HG03135 (cell line): ENCODE measurements at regions not wholly inside any gene's neighbourhood (a gene's known extent, or its start where the extent isn't known, plus 50 kb on each side); places are given as distances from the start of the nearest gene placed in this dataset.
"Not testable (repeated sequence)": the region's sequence is repeated elsewhere in the genome, so short reads cannot be mapped to it uniquely, and the experiment has no call there.

ENCODE experiments used
- ATAC-seq: cut with Tn5 transposase; IDR thresholded peaks from one replicate; pipeline ENCODE4 v1.9.1; 2021; ENCODE audit warnings: mild to moderate bottlenecking, moderate library complexity; ENCODE audit not compliant: unreplicated experiment

DNA sequence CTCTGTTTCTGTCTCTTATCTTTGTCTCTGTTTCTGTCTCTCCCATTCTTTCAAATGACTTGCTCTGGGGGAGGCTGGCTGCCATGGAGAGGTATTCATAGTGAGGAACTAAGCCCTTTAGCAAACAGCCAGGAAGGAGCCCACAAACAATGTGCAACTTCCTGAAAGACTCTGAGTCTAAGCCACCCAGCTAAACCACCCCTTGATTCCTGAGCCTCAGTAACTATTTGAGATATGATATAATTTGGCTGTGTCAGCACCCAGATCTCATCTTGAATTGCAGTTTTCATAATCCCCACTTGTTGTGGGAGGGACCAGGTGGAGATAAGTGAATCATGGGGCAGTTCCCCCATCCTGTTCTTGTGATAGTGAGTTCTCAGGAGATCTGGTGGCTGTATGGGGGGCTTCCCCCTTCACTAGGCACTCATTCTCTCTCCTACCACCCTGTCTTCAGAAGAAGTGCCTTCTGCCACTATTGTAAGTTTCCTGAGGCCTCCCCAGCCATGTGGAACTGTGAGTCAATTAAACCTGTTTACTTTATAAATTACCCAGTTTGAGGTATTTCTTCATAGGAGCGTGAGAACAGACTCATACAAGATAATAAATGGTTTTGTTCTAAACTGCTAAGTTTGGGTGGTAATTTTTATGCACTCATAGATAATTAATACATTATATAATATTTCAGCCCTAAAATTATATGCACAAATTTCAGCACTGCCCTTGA lies 121.2 kb upstream of the FOXP2 start:
- ATAC-seq = no peak

DNA sequence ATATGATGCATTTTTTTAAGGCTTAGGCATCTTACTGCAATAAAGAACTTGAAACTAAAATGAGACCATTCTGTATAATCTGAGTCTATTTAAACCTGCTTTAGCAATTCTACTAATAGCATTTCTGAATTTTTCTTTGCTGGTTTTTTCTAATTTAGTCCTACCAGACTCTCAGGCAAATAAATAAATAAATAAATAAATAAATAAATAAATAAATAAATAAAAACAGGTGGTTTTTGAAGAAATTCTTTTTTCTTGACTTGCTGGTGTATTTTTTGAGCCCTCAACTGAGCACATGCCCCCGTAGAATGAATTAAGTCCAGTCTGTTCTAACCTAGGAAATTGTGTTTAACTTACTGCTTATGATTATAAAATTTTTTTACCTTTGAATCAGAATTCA lies 134.7 kb upstream of the FOXP2 start:
- ATAC-seq = no peak

DNA sequence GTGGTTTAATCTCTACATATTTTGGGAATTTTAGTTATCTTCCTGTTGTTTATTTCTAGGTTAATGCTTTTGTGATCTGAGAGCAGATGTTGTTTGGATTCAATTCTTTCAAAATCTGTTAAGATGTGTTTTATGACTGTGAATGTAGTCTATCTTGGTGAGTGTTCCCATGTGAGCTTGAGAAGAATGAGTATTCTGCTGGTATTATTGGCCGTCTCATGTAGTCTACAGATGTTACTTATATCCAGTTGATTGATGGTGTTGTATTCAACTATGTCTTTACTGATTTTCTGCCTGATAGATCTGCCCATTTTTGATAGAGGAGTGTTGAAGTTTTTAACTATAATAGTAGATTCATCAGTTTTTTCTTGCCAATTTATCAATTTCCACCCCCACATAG lies 141.4 kb upstream of the FOXP2 start:
- no peak for ATAC-seq

DNA sequence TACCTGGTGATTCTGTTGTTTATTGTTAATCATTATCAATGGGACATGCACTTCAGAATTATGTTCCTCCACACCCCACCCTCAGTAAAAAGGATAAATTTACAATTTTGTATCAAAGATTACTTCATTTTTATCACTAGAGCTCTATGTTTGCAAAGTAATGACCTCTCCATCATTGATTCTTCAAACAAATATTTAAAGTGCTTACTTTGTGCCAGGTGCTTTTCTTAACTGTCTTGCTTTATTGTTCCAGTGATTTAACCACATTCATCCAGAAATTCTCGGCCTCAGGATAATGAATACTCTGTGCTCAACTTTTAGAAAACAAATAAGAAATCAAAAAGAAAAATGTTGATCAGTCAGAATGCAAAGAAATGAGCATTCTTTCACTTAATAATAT lies 144.9 kb upstream of the FOXP2 start:
- no peak for ATAC-seq

DNA sequence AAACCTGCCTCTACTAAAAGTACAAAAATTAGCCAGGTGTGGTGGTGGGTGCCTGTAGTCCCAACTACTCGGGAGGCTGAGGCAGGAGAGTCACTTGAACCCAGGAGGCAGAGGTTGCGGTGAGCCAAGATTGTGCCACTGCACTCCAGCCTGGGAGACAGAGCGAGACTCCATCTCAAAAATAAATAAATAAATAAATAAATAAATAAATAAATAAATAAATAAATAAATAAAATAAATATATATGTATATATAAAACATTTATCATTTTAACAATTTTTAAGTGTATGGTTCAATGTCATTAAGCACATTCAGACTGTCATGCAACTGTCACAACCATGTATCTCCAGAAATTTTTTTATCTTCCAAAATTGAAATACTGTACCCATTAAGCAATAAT lies 147.1 kb upstream of the FOXP2 start:
- not testable (repeated sequence) for ATAC-seq

DNA sequence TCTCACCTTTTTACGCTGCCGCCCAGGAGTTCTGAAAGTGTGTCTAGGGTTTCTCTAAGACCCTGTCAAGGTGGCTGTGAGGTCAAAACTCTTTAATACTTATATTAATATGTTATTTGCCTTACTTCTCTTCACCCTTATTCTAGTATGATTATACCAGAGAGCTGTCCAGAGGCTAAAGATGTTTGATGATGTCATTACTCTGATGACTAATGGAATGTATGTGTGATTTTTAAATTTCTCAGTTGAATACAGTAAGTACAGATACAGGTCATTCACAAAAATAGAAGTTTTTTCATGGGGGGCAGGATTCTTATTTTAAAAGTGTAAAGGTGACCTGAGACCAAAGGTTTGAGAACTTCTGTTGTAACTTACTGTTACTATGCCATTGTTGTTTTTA lies 150.6 kb upstream of the FOXP2 start:
- ATAC-seq = no peak

- no peak for ATAC-seq
Measured at GRCh38 chr7:114263219-114263618, 151.4 kb upstream of the FOXP2 start.

DNA sequence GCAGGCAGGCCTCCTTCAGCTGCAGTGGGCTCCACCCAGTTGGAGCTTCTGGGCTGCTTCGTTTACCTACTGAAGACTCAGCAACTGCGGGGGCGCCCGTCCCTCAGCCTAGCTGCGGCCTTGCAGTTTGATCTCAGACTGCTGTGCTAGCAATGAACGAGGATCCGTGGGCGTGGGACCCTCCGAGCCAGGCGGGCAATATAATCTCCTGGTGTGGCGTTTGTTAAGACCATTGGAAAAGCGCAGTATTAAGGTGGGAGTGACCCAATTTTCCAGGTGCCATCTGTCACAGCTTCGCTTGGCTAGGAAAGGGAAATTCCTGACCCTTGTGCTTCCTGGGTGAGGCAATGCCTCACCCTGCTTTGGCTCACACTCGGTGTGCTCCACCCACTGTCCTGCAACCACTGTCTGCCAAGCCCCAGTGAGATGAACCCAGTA lies 159.2 kb upstream of the FOXP2 start:
- no peak for ATAC-seq

DNA sequence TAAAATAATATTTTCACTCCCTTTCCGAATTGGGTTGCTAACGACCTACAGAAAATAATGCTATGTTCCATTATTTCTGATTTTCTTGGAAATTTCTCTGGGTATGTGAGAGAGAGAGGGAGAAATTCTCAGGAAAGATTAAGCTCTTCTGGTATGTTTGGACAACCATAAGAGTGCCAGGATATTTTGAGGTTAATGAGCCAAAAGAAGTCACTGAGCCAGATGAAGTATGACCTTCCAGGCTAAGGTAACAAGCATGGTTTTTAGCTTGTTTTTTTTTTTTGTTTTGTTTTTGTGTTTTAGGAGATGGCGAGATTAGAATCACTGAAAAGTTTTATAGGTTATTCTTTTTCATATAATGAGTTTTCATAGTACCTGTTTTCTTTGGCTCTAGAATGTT lies 171.0 kb upstream of the FOXP2 start:
- ATAC-seq = no peak

GRCh38 chr7:114242992-114243507 lies 171.6 kb upstream of the FOXP2 start:
- no peak for ATAC-seq

DNA sequence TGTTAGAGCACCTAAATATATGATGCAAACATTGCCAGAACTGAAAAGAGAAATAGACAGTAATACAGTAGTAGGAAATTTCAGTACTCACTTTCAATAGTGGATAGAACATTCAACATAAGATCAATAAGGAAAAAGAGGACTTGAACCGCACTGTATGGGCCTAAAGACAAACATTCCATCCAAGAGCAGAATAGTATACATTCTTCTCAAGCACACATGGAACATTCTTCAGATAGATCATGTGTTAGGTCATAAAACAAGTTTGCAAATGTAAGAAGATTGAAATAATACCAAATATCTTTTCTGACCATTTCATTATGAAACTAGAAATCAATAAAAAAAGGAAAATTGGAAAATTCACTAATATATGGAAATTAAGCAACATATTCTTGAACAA lies 185.4 kb upstream of the FOXP2 start:
- ATAC-seq = no peak

GRCh38 chr7:114225784-114226183 lies 188.8 kb upstream of the FOXP2 start:
- ATAC-seq = no peak

DNA sequence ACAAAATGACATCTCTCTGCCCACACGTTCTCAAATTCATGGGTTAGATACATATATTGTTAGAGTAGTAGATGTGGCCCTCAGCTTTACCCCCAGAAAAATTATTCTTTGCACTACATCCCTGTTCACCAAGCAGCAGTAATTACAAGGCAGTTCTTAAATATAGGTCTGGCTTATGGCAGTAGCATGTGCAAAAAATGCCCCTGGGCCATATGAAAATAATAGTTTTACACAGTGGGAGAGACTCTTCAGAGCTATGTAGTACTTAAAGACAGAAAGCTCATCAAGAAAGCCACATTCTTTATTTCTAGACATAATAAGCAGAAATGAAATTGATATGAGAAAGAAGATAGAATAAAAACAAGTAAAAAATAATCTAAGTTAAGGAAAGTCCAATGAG lies 196.3 kb upstream of the FOXP2 start:
- ATAC-seq = no peak

DNA sequence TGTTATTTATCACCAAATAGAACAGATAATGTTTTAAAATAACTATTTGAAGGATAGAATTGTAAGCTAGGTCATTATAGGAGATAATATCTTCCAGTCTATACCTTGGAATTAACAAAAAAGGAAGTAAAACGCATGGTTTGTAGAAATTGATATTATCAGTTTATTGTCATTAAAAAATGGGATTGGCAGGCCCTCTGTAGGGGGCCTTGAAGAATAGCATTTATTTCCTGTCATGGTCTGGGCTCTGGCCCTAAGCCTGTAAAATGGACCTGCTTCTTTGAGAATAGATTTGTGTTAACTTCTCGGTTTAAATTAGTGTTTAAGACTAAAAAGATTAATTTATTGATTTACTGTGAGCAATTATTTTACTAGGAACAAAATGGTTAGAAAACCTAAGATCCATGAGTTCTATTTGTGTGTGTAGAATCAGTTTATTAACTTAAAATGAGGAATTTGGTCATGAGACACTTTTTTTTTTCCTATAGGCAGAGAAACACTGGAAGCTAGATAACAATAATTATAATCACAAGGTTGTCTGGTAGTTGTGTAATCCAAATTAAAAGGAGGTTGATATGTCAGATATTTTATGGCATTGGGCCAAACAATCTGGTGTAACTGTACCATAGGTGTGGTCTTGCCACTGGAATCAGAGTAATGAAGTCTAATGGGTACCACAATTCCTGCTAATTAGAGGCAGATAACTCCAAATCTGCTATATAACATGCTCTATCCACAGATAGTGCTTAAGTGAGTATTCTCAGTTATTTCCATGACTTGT lies 197.4 kb upstream of the FOXP2 start:
- ATAC-seq = no peak

GRCh38 chr7:114214466-114214865 lies 200.1 kb upstream of the FOXP2 start:
- no peak for ATAC-seq

DNA sequence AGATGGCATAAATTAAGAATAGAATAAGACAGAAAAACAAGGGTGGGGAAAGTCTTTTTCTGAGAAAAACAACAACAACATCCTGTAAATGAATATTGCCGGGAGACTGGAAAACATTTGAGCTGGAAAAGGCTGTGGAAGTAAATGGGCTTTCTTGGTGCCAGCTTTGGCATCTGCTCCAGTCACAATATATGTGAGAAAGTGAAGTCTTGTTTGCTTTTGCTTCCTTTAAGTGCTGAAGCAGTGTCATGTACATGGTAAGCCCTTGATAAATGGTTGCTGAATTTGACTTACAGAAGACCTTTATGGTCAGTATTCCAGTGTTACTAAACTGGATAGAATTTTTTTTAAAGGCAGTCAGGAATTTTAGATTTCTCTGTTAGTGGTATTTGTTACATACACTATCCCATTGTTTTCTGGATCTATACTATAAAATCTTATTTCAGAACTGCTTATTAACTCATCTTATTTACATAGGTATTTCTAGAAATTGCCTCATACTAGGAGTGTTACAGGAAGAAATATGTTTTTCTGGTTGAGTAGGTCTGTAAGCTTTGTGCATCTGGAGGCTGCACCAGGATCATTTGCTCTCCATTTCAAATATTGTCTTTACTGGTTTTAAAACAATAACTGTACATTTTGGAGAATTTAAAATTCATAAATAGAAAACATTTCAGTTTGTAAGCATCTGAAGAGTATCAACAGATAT lies 201.7 kb upstream of the FOXP2 start:
- ATAC-seq = no peak

GRCh38 chr7:114209968-114210367 lies 204.6 kb upstream of the FOXP2 start:
- no peak for ATAC-seq

GRCh38 chr7:114206688-114207087 lies 207.9 kb upstream of the FOXP2 start:
- no peak for ATAC-seq

DNA sequence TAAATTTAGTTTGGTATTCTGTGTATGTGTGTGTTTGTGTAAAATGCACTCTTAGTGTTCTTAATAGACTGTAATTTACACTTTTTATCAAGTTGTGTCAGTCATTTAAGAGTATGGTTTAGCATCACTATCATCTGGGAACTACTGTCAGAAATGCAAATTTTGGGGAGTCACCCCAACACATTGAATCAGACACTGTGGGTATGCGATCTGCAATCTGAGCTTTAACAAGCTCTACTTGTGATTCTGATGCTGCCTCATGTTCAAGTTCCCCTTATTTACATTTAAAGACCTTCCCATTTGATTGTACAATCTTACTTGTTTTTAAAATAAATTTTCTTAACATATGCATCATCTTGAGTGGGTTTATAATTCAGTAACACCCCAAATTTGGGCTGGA lies 218.1 kb upstream of the FOXP2 start:
- ATAC-seq = no peak

GRCh38 chr7:114190387-114190786 lies 224.2 kb upstream of the FOXP2 start:
- no peak for ATAC-seq

- ATAC-seq = no peak
Measured at GRCh38 chr7:114183311-114184088, 231.1 kb upstream of the FOXP2 start.
